ENCODE measurements at regions not wholly inside any gene's neighbourhood (a gene's known extent, or its start where the extent isn't known, plus 50 kb on each side); places are given as distances from the start of the nearest gene placed in this dataset.
A peak's percentile ranks its signal among the peaks of the same experiment; 100 is the strongest.

DNA sequence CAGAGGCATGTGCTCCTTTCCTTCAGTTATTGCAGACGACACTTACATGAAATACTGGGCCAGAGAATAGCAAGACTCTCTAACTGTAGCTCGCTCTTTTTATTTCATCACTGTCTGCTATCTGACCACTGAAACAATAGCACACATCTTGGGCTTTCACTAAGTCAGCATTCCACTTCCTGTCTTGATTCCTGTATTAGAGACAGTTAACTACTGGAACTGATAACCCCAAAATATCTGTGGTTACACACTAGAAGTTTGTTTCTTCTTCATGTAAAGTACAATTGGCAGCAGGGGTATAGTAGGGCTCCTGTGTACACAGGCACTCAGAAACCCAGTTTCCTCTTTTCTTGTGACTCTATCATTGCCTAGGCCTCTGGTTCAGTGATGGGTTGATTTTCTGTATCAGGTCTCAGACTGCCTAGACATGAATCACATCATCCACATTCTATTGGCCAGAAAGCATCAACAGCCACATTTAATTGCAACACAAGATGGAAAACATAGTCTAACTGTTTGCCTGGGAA, 230.2 kb upstream of the CD96 start:
- DNase-seq (ENCODE audit: low read depth) = no peak

DNA sequence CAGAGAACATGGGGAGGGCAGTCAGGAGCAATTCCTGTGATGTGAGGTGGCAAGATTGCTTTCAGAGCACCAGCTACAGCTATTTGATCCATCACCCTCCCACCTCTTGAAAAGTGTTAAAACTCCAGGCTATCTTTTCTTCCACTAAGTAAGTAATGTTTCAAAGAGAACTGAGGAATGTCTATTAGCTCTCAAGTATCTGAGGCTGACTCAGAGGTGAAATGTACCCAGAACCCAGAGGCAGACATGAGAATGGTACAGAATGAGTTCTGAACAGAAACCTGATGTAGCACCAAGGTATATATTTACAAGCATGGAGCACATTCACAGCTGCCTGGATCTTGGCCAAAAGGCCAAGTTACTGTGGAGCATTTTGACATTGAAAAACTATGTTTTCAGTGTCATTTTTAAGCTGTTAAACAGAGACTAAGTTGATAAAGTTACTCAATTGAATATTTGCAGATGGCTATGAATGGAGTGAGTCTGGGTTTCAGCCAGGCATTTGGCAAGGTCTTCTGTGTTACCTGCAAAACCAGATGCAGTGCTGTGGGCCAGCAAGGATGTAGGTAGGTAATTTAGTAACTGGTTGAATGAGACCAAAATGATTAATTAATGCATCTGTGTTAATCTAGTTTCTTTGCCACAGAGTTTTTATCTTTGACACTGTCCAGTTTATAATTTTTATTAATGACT, 227.7 kb upstream of the CD96 start:
- no peak for DNase-seq (ENCODE audit: low read depth)

- no peak for DNase-seq (ENCODE audit: low read depth)
Observed at GRCh38 chr3:111314898-111315297, 227.1 kb upstream of the CD96 start.

GRCh38 chr3:111315930-111316587, 225.9 kb upstream of the CD96 start:
- no peak for DNase-seq (ENCODE audit: low read depth)

DNA sequence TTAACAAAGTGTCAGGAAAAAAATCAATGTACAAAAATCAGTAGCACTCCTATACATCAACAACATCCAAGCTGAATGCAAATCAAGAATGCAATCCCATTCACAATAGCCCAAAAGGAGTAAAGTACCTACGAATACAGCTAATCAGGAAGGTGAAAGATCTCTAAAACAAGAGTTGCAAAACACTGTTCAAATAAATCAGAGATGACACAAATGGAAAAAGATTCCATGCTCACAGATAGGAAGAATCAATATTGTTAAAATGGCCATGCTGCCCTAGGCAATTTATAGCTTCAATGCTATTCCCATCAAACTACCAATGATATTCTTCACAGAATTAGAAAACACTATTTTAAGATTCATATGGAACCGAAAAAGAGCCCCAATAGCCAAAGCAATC, 223.7 kb upstream of the CD96 start:
- no peak for DNase-seq (ENCODE audit: low read depth)

- DNase-seq (ENCODE audit: low read depth) = no peak
Observed at GRCh38 chr3:111319598-111319997, 222.4 kb upstream of the CD96 start.

- no peak for DNase-seq (ENCODE audit: low read depth)
Observed at GRCh38 chr3:111321786-111322185, 220.2 kb upstream of the CD96 start.

GRCh38 chr3:111323019-111323418, 219.0 kb upstream of the CD96 start:
- no peak for DNase-seq (ENCODE audit: low read depth)

DNA sequence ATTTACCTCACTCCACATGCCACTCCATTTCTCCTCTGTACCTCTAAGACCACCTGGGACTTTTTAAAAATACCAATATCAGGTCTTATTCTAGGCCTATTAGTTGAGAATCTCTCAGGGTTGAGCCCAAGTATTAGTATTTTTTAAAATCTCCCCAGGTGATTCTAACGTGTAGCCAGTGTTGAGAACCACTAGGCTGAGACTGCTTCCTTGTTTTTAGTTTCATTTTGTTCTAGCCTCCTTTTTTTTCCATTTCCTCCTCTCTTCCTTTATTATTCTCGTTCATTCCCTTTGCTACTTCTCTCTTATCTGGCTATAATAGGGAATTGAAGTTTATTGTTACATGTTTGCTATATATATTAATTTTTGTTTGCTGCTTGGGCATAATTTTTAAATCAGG, 217.8 kb upstream of the CD96 start:
- no peak for DNase-seq (ENCODE audit: low read depth)

DNA sequence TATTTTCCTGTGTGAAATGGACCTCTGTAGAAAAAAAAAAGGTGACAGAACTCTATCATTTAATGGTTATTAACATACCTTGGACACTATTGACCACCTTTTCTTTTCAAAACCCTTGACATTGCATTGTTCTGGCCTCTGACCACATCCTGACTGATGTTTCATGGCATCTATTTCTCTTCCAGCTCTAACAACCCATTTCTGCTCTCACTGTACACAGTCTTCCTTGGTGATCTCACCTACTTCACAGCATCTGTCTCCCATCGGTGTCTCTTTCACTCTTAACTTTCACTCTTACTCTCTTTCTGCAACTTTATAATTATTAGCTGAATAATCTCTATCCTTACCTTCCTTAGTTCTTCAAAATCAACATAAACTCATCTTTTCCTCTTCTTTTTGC, 217.4 kb upstream of the CD96 start:
- DNase-seq (ENCODE audit: low read depth) = no peak

- no peak for DNase-seq (ENCODE audit: low read depth)
Observed at GRCh38 chr3:111325160-111325718, 216.8 kb upstream of the CD96 start.

DNA sequence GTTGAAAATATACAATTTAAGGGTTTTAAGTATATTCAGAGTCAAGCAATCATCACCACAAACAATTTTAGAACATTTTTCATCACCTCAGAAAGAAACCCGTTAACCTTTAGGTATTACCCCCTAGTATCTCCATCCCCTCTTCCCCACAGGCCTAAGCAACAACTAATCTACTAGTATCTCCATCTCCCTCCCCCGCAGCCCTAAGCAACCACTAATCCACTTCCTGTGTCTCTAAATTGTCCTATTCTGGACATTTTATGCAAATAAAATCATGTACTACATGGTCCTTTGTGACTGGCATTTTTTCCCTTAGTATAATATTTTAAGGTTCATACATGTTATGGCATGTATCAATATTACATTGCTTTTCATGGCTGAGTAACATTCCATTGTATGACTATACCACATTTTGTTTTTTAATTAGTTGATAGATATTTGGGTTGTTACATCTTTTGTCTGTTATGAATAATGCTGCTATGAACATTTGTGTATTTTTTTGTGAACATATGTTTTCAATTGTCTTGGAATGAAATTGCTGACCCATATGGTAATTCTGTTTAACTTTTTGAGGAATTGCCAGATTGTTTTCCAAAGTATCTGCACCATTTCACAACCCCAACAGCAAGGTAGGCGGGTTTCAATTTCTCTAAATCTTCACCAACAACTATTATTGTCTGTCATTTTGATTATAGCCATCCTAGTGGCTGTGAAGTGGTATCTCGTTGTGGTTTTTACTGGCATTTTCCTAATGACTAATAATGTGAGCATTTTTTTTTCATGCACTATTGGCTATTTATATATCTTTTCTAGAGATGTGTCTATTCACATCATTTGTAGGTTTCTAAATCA, 215.6 kb upstream of the CD96 start:
- no peak for DNase-seq (ENCODE audit: low read depth)

GRCh38 chr3:111331306-111331705, 210.7 kb upstream of the CD96 start:
- DNase-seq (ENCODE audit: low read depth) = no peak

DNA sequence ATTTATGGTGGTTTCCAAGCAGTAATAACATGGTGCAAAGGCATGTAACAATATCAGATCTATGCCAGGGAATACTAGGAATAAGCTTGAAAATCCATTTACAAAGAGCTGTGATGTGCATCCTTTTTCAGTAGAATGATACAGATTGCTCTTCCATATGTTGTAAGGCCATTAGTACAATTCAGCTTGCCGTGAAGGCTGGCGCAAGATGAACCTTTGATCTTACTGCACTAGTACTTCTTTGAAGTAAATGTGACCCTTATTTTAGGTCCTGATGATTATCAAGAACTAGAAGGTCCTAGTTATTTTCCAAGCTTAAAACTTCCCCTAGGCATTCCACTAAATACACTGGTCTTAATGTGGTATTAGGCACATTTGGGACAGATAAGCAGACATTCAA, 210.1 kb upstream of the CD96 start:
- DNase-seq (ENCODE audit: low read depth) = no peak

DNA sequence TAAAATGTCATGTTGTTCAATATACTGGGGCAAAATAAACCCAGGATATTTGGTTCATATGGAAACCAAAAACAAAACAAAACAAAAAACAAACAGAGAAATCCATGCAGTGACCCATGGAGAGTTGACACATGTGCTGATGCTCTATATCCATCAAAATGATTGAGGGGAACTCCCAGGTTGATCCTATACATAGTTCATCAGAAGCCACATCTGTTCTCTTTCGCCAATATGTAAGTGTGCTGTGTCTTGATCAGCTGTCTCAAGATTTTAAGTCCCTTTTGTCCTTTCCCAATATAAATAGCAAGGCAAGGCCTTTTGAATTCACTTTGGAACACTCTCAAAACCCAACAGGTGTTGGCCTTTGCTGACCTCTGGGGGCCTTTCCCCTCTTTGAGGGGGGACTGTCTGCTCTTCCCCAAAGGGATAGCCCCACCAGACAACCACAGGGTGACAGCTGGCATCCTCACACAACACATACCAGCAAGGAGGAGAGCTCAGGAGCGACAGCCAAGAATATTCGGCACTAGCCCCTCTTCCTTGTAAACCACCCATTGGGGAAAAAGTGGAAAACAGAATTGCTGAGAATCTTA, 209.4 kb upstream of the CD96 start:
- DNase-seq (ENCODE audit: low read depth) = no peak

- DNase-seq (ENCODE audit: low read depth) = no peak
Observed at GRCh38 chr3:111333642-111334041, 208.4 kb upstream of the CD96 start.

- DNase-seq (ENCODE audit: low read depth) = no peak
Observed at GRCh38 chr3:111335512-111336303, 206.3 kb upstream of the CD96 start.

- DNase-seq (ENCODE audit: low read depth) = no peak
Observed at GRCh38 chr3:111336511-111336910, 205.5 kb upstream of the CD96 start.

GRCh38 chr3:111338059-111338698, 203.8 kb upstream of the CD96 start:
- DNase-seq (ENCODE audit: low read depth) = peak; percentile 32

- DNase-seq (ENCODE audit: low read depth) = no peak
Observed at GRCh38 chr3:111339017-111339416, 203.0 kb upstream of the CD96 start.

DNA sequence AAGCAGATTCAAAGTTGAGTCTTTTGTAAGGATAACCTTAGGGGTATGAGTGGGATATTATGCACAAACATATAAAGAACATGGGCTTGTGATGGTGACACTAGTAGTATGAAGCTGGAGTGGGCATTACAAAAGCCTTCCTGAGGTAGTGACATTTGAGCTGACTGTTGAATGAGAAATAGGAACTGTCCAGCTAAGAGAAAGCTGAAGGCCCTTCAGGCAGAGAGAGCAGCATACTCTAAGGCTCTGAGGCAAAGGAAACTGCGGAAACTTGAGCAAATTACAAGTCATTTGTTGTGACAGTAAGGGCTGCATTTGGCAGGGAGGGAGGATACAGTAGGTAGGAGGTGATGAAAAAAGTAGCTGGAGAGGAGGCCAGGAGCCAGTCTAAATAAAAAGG, 190.7 kb upstream of the CD96 start:
- no peak for DNase-seq (ENCODE audit: low read depth)
